Stimulated activated CD4-positive, alpha-beta T cell treated with anti-CD3 and anti-CD28 coated beads, Interleukin-15, amount 100 ng/mL, for 48 hours (primary cell): ENCODE measurements at regions not wholly inside any gene's neighbourhood (a gene's known extent, or its start where the extent isn't known, plus 50 kb on each side); places are given as distances from the start of the nearest gene placed in this dataset.

ENCODE experiments used
- DNase-seq, 2 donors: peaks; one replicate each; pipeline ENCODE4 v3.0.0-alpha.2; 2020; ENCODE audit warnings: low read depth in 2 of 2

- no peak for DNase-seq
Observed at GRCh38 chr2:122166820-122167219, 411.4 kb downstream of the TSN start.

- no peak for DNase-seq
Observed at GRCh38 chr2:122167515-122167914, 412.1 kb downstream of the TSN start.

GRCh38 chr2:122168799-122169198, 413.3 kb downstream of the TSN start:
- DNase-seq: no peak

- no peak for DNase-seq
Observed at GRCh38 chr2:122172812-122173211, 417.4 kb downstream of the TSN start.

GRCh38 chr2:122174061-122174460, 418.6 kb downstream of the TSN start:
- DNase-seq: no peak

GRCh38 chr2:122179492-122180165, 424.2 kb downstream of the TSN start:
- no peak for DNase-seq

GRCh38 chr2:122180972-122181371, 425.5 kb downstream of the TSN start:
- DNase-seq: no peak

- DNase-seq: no peak
Observed at GRCh38 chr2:122182616-122183355, 427.3 kb downstream of the TSN start.

GRCh38 chr2:122183890-122184289, 428.4 kb downstream of the TSN start:
- DNase-seq: no peak

- DNase-seq: no peak
Observed at GRCh38 chr2:122186761-122187222, 431.3 kb downstream of the TSN start.

GRCh38 chr2:122191331-122191730, 435.9 kb downstream of the TSN start:
- no peak for DNase-seq

GRCh38 chr2:122193622-122194021, 438.2 kb downstream of the TSN start:
- no peak for DNase-seq

GRCh38 chr2:122194546-122194945, 439.1 kb downstream of the TSN start:
- no peak for DNase-seq

- DNase-seq: no peak
Observed at GRCh38 chr2:122203523-122203922, 448.1 kb downstream of the TSN start.

GRCh38 chr2:122205641-122206040, 450.2 kb downstream of the TSN start:
- no peak for DNase-seq

- DNase-seq: no peak
Observed at GRCh38 chr2:122206101-122206500, 450.6 kb downstream of the TSN start.

GRCh38 chr2:122209377-122209776, 453.9 kb downstream of the TSN start:
- no peak for DNase-seq

- DNase-seq: no peak
Observed at GRCh38 chr2:122210065-122210464, 454.6 kb downstream of the TSN start.

- no peak for DNase-seq
Observed at GRCh38 chr2:122210898-122211856, 455.7 kb downstream of the TSN start.

GRCh38 chr2:122213312-122213711, 457.9 kb downstream of the TSN start:
- DNase-seq: no peak

- no peak for DNase-seq
Observed at GRCh38 chr2:122216071-122216470, 460.6 kb downstream of the TSN start.

- DNase-seq: no peak
Observed at GRCh38 chr2:122216901-122217300, 461.4 kb downstream of the TSN start.
